ENCODE measurements at regions not wholly inside any gene's neighbourhood (a gene's known extent, or its start where the extent isn't known, plus 50 kb on each side); places are given as distances from the start of the nearest gene placed in this dataset.
"Not testable (repeated sequence)": the region's sequence is repeated elsewhere in the genome, so short reads cannot be mapped to it uniquely, and the experiment has no call there.

- Histone ChIP-seq H3K27me3 (ENCODE audit: control insufficient read depth, insufficient read depth, low read length, poor library complexity, severe bottlenecking) (no peaks in the 10 kb centered on the region), H3K4me3 (ENCODE audit: low read length) (no peak overlapping the region), H3K9ac (ENCODE audit: extremely low read depth, low read length, poor library complexity, severe bottlenecking) (no peak overlapping the region), H3K36me3 (ENCODE audit: control insufficient read depth, insufficient read depth, low read length) (no peaks in the 10 kb centered on the region), H3K4me1 (ENCODE audit: control insufficient read depth, insufficient read depth, low read length) (no peaks in the 10 kb centered on the region), H3K9me3 (ENCODE audit: control insufficient read depth, low read length) (no peaks in the 10 kb centered on the region), H3K27ac (ENCODE audit: low read depth, low read length) (no peak overlapping the region)
- Mint-ChIP-seq H3K27me3 (ENCODE audit: insufficient read depth) (peaks cover 2% of the 10 kb centered on the region), H3K9me3 (no peaks in the 10 kb centered on the region), H3K36me3 (ENCODE audit: low read depth) (no peaks in the 10 kb centered on the region), H3K4me3 (no peak overlapping the region), H3K4me1 (no peaks in the 10 kb centered on the region), H3K27ac (no peak overlapping the region)
- WGBS, 2 experiments (ENCODE audit: insufficient coverage in 1 of 2, insufficient read length in 1 of 2) = 94 to 100% methylated on average over 1 of the region's 1 CpG
- no peak for TF ChIP-seq CTCF (conservative IDR thresholded peaks at IDR 0.05)
- no peak for DNase-seq
Measured at GRCh38 chr10:7038416-7038815, 372.4 kb downstream of the SFMBT2 start.

- not testable (repeated sequence) for H3K9me3 ChIP-seq (ENCODE audit: control insufficient read depth, low read length); H3K27ac ChIP-seq (ENCODE audit: low read depth, low read length); H3K9ac ChIP-seq (ENCODE audit: extremely low read depth, low read length, poor library complexity, severe bottlenecking); DNase-seq; H3K27me3 ChIP-seq (ENCODE audit: control insufficient read depth, insufficient read depth, low read length, poor library complexity, severe bottlenecking); H3K4me1 Mint-ChIP-seq; H3K4me1 ChIP-seq (ENCODE audit: control insufficient read depth, insufficient read depth, low read length); H3K36me3 Mint-ChIP-seq (ENCODE audit: low read depth); H3K27me3 Mint-ChIP-seq (ENCODE audit: insufficient read depth); H3K36me3 ChIP-seq (ENCODE audit: control insufficient read depth, insufficient read depth, low read length); H3K4me3 Mint-ChIP-seq; H3K27ac Mint-ChIP-seq; H3K4me3 ChIP-seq (ENCODE audit: low read length); H3K9me3 Mint-ChIP-seq
- no CpG with 5 or more reads among the region's 2 CpGs for WGBS, 2 experiments (ENCODE audit: insufficient coverage in 1 of 2, insufficient read length in 1 of 2)
Measured at GRCh38 chr10:7037434-7037833, 373.4 kb downstream of the SFMBT2 start.

DNA sequence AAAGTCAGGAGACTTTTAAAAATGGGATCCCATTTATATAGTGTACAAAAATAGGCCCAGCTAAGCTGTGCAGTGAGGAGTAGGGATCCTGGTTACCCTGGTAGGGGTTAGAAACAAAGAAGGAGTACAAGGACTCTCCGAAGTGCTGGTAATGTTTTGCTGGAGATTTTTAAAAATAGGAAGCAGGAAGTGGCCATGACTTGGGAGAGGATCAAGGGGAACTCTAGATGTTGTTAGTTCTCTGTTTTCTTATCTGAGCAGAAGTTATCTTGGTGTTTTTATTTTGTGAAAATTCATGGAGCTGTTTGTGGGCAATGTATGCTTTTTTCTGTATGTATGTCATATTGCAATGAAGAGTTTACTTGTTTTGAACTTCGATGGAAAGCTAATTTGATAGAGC is 373.9 kb downstream of the SFMBT2 start:
- no peak overlapping the region for H3K4me3 ChIP-seq (ENCODE audit: low read length)
- H3K27me3 Mint-ChIP-seq (ENCODE audit: insufficient read depth) = peaks cover 2% of the 10 kb centered on the region
- WGBS, 2 experiments (ENCODE audit: insufficient coverage in 1 of 2, insufficient read length in 1 of 2) = 89 to 100% methylated on average over 1 to 2 of the region's 2 CpGs
- no peak for TF ChIP-seq CTCF (conservative IDR thresholded peaks at IDR 0.05)
- no peak overlapping the region for H3K9ac ChIP-seq (ENCODE audit: extremely low read depth, low read length, poor library complexity, severe bottlenecking)
- no peaks in the 10 kb centered on the region for H3K36me3 ChIP-seq (ENCODE audit: control insufficient read depth, insufficient read depth, low read length)
- no peak overlapping the region for H3K4me3 Mint-ChIP-seq
- H3K27me3 ChIP-seq (ENCODE audit: control insufficient read depth, insufficient read depth, low read length, poor library complexity, severe bottlenecking) = no peaks in the 10 kb centered on the region
- no peaks in the 10 kb centered on the region for H3K9me3 Mint-ChIP-seq
- no peak overlapping the region for H3K27ac Mint-ChIP-seq
- no peaks in the 10 kb centered on the region for H3K4me1 ChIP-seq (ENCODE audit: control insufficient read depth, insufficient read depth, low read length)
- H3K4me1 Mint-ChIP-seq = no peaks in the 10 kb centered on the region
- no peak overlapping the region for H3K27ac ChIP-seq (ENCODE audit: low read depth, low read length)
- no peaks in the 10 kb centered on the region for H3K9me3 ChIP-seq (ENCODE audit: control insufficient read depth, low read length)
- H3K36me3 Mint-ChIP-seq (ENCODE audit: low read depth) = no peaks in the 10 kb centered on the region
- DNase-seq = no peak

DNA sequence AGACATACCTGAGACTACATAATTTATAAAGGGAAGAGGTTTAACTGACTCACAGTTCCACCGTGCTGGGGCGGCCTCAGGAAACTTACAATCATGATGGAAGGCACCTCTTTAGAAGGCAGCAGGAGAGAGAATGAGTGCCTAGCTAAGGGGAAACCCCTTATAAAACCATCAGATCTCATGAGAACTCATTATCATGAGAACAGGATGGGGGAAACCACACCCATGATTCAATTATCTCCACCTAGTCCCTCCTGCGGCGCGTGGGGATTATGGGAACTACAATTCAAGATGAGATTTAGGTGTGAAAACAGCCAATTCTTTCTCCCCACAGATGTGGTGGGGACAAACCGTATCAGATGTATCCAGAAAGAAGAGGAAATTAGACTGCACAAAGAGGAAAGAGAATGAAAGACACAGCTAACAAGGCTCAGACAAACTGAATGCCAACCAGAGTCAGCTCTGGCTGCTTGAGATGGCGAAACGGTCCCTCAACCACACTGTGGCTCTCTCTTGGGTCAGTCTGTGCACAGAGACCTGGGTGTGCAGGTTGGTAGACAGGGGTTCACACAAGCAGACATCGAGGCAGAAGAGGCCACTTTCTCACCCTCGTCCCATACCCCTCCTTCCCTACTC is 375.6 kb downstream of the SFMBT2 start:
- Histone ChIP-seq H3K27ac (ENCODE audit: low read depth, low read length) (no peak overlapping the region), H3K36me3 (ENCODE audit: control insufficient read depth, insufficient read depth, low read length) (no peaks in the 10 kb centered on the region), H3K4me1 (ENCODE audit: control insufficient read depth, insufficient read depth, low read length) (no peaks in the 10 kb centered on the region), H3K27me3 (ENCODE audit: control insufficient read depth, insufficient read depth, low read length, poor library complexity, severe bottlenecking) (no peaks in the 10 kb centered on the region), H3K4me3 (ENCODE audit: low read length) (no peak overlapping the region), H3K9ac (ENCODE audit: extremely low read depth, low read length, poor library complexity, severe bottlenecking) (no peak overlapping the region), H3K9me3 (ENCODE audit: control insufficient read depth, low read length) (no peaks in the 10 kb centered on the region)
- Mint-ChIP-seq H3K4me3 (no peak overlapping the region), H3K27me3 (ENCODE audit: insufficient read depth) (no peaks in the 10 kb centered on the region), H3K9me3 (no peaks in the 10 kb centered on the region), H3K4me1 (no peaks in the 10 kb centered on the region), H3K27ac (no peak overlapping the region), H3K36me3 (ENCODE audit: low read depth) (no peaks in the 10 kb centered on the region)
- no peak for DNase-seq
- TF ChIP-seq CTCF (conservative IDR thresholded peaks at IDR 0.05) = no peak
- no CpG with 5 or more reads among the region's 10 CpGs for WGBS, 2 experiments (ENCODE audit: insufficient coverage in 1 of 2, insufficient read length in 1 of 2)

Data from endodermal cell (in vitro differentiated cells).